Cerebellar nuclear complex (tissue), 1 donor: ENCODE measurements at regions not wholly inside any gene's neighbourhood (a gene's known extent, or its start where the extent isn't known, plus 50 kb on each side); places are given as distances from the start of the nearest gene placed in this dataset.

Experiments
- DNase-seq, 2 experiments: peaks; one replicate each; lab custom pipeline; 2025; lab: John Stamatoyannopoulos, UW

DNA sequence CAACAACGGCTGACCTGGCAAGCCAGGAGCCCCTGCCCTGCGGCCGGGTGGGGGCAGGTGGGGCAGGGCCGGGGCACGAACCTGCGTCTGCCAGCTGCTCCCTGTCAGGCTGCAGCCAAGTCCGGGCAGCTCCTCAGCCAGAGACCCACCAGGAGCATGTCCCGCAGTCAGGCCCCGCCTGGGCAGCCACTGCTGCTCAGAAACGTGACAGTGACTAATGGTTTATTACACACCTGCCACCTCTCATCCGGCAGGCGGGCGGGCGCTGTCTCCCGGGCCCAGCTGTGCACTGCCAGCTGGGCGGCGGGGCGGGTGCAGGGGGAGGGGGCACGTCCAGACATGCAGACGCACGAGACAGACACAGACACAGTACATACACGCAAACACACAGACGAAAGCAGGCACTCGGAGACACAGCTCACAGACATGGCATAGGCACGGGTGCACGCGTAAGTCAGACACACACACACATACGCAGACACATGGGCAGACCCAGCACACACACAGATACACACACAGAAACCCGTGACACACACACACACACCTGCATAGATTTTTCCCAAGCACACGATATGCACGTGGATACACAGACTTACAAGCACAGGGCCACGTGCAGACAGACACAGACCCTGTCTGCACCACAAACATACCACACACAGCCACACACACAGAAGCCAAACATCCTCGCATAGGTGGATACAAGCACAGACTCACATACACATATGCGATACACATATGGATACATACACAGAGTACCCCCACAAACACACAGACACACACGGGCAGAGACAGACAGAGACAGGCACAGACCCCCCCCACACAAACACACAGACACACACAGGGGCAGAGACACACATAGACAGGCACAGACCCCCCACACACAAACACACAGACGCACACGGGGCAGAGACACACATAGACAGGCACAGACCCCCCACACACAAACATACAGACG is 248.3 kb upstream of the CIBAR2 start:
- no peak for DNase-seq

DNA sequence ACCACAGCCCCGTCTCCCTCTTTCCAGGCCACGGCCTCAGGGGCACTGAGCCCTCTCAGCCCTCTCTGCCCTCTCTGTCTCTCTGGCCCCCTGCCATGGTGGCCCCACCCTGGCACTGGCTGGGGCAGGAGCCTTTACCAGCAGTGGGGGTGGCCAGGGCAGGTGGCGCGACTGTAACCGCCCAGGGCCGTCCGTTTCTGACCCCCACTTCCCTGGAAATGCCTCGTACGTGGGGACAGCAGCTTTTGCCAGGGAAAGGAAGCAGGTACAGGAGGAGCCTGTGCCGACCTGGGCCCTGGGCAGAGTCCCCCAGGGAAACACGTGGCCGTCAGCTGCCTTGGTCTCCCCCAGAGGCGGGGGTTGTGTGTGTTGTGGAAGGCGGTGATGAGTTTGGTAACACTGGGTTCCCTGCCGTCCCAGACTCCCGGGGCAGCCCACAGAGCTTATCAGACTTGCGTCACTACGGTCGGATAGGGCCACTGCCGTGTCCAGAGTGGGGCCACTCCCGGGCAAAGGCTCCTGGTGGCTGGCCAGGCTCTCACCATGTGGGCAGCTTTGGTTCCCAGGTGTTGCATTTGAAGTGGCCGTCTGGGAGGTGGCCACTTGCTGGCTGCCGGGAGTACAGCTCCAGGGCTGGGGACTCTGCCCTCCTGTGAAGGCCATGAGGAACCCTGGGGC is 249.3 kb upstream of the CIBAR2 start:
- no peak for DNase-seq

DNA sequence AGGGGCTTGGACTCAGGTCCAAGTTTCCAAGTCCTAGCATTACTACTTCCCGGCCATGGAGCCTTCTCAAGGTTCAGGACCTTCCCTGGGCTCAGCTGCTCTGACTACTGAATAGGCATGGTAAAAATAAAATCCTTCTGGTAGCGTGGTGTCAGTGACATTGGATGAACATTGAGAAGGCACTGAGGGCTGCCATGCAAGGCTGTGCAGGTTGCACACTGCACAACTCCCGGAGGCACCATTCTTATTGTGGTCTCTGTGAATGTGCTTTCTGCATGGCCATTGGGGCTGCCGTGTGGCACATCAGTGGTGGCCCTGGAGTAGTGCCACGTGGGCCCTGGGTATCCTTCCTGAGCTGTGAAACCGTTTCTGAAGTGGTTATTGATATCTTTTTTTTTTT is 250.2 kb upstream of the CIBAR2 start:
- no peak for DNase-seq

DNA sequence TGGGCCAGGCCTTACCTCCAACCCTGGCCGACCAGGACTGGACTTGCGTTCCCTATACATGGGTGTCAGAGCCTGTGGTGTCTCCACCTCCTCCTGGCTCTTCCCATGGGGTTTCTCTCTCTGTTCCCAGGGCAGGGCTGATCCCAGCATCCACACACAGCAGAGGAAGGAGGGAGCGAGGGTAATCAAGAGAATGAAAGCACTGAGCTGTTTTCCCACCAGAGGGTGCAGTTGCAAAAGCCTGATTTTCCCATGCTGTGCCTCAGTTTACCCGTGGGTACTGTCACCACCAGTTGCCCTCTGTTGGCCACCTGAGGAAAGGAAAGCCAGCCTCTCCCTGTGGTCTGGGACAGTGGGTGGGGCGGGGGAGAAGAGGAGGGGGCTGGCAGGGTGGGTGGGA is 249.7 kb upstream of the GSE1 start:
- DNase-seq = no peak

DNA sequence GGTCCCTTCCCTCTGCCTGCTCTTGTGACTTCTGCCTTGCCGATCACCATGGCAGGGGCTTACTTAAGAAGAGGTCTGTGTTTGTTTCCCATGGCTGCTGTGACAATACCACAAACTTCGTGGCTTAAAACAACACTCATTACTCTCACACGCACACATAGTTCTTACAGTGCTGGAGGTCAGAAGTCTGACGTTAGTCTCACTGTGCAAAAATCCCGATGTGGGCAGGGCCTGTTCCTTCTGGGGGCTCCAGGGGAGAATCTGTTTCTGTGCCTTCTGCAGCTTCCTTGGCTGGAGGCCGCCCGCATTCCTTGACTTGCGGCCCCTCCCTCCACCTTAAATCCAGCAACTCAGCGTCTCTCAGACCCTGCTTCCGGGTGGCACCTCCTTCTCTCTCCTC is 249.2 kb upstream of the GSE1 start:
- DNase-seq = no peak

DNA sequence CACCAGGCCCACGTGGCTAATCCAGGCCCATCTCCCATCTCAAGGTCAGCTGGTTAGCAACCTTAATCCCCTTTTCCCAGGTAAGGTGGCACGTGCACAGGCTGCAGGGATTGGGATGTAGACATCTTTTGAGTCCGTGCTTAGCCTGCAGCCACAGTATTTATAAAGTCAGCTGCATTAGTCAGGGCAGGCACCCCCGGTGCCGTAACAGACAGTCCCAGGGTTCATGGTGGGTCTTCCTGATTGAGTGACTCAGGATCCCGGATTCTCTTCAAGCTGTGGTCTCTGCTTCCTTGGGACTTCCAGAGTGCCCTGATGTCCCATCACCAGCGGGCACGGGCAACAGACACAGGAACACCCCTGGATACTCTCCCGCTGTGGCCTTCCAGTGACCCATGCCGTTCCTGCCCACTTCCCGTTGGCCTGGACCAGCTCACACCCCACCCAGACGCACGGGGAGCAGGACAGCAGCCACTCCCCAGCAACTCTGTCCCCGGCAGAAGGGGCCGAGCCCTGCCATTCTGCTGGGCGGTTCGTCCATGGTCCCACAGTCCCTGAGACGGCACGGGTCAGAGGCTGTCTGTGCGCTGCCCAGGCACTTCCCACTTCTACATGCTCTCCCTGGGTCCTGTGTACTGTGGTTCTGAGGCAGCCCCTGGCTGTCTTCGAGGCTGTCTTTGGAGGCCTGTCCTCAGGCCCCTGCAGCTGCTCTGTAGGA is 248.6 kb upstream of the GSE1 start:
- no peak for DNase-seq

DNA sequence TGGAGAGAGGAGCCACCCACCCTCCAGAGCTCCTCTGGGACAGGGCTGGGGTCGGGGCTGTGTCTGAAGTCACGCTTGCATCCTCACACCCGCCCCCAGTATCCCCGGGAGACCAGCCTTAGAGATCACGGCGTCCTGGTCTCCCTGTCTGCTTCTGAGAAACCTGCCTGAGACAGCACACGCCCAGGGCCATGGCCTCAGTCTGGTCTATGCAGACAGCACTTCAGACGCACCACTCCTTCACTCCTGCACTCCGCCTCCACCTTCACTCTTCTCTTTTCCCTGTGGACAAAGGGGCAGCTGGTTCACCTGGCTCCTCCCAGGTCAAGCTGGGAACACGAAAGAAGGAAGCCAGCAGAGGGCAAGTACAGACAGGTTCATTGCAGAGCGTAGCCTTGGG is 248.0 kb upstream of the GSE1 start:
- no peak for DNase-seq

DNA sequence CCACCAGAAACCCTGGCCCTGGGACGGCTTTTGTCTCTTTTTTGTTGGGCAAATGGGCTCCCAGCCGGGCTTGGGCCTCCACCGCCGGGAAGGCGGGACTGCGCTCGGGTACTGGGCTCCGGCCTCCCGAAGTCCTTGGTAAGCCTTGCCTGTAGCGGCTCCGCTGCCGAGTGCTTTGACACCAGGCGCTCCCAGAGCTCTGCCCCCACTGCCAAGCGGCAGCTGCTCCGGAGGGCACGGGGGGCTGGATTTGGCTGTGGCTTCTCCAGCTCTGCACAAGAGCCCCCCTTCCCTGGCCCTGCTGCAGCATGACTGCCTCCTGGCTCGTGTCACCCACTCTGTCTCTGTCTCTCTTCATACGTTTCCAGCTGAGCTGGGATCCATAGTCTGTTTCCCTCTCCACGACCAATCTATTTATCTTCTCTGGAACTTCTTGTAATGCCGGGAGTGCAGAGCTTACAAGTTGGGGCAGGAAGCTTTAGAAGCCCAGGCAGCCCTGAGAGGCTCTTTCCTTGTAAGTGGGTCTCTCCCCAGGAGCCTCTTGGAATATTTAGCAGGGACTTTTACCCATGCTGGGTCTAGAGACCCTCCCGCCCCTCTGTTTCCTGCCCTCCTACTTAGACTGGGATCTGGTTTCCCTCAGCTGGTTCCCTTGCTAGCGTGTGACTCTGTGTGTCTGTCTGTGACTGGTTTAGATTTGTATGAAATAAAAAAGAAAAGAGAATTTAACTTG is 246.9 kb upstream of the GSE1 start:
- DNase-seq = no peak

DNA sequence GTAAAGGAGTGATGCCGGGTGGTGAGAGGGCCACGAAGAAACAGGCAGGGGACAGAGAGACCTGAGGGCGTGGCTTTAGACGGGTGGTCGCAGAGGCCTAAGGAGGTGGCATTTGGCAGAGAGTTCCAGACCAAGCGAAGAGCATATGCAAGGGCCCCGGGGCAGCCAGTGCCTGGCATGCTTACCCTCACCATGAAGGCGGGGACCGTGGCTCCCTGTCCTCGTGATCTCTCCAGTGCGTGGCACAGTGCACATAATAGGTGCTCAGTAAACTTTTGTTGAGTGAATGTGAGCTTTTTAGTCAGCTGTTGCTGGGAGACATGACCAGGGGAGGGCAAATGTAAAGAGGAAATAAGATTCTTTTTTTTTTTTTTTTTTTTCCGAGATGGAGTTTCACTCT is 245.6 kb upstream of the GSE1 start:
- no peak for DNase-seq

DNA sequence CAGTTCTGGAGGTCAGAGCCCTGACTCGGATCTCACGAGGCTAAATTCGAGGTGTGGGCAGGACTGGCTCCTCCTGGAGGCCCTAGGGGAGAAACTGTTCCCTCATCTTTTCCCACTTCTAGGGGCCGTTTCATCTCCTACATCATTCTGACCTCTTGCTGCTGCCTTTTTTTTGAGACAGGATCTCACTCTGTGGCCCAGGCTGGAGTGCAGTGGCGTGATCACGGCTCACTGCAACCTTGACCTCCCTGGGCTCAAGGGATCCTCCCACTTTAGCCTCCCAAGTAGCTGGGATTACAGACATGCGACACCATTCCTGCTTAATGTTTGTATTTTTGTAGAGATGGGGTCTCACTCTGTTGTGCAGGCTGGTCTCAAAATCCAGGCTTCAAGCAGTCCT is 244.1 kb upstream of the GSE1 start:
- no peak for DNase-seq

DNA sequence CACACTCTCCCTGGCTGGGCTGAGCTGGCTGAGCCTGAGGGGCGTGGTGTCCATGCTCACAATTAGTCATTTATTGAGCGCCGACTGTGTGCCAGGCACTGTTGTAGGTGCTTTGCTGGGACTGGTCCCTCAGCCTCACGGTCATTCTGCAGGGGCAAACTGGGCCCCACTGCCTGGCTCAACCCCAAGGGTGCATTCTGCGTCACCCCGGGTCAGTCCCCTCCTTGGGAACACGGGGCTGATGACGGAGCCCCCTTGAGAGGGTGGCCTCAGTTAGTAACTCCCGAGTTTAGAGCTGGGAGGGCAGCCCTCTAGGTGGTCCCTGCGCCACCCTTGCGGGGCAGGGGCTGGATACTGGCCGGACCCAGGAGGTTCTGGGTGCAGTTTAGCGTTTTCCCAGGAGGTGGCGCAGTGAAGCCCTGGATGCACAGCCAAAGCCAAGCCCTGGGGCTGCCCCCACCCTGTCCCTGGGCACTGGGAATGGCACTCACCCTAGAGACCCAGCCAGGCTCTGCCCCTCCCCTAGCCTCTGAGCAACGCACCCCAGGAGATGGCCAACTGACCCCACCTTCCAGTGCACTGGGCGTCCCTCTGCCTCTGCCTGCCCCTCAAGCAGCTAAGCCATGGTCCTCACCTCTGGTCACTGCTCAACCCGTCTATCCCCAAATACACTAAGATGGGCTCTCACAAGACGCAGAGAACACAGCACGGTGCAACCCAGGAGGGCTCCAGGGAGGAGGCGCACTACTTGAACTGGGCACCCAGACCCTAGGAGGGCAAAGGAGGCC is 243.2 kb upstream of the GSE1 start:
- DNase-seq = no peak

DNA sequence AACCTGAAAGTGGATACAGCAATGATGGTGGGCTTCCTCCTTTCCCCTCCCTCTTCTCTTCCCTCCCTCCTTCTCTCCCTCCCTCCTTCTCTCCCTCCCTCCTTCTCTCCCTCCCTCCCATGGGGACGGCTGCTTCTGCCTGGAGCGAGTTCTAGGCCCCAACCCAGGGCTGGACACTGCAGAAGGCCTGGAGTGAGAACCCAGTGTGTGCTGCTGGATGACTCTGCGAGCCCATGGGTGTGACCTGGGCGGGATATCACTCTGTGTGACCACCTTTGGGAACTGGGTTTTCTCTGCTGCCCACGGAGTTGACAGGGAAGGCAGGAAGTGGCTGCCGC is 242.6 kb upstream of the GSE1 start:
- DNase-seq = no peak

DNA sequence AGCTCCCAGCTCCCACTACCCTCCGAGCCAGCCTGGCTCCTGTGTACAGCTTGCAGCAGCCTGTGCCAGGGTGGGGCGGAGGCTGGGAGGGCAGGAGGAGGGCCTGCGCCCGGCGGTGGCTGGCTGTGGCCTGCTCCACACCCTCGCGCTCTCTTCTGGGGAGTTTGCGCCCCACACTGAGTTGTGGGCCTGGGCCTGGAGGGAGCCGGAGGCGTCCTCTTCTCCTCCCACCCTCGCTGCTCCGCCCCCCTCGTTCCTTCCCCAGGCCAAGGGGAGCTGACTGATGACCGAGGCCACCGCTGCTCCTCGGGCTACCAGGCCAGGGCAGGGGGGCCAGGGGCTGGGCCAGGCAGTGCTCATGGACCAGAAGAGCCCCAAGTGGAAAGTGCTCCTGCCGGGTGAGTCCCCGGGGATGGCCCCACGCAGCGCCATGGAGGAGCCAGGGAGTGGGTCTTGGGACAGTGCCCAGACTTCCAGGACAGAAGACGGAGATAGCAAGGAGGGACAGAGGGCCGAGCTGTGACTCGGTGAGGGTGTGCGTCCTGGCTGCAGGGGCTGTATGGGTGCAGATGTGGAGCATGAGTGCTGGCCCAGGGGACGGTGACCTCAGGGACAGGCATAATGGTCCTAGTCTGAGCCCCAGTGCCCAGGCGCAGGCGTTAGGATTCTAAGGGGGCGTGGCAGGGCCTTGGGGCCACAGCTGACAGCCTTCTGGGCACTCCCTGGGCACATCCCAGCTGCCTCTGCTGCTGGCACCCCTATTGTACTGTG is 242.1 kb upstream of the GSE1 start:
- no peak for DNase-seq

DNA sequence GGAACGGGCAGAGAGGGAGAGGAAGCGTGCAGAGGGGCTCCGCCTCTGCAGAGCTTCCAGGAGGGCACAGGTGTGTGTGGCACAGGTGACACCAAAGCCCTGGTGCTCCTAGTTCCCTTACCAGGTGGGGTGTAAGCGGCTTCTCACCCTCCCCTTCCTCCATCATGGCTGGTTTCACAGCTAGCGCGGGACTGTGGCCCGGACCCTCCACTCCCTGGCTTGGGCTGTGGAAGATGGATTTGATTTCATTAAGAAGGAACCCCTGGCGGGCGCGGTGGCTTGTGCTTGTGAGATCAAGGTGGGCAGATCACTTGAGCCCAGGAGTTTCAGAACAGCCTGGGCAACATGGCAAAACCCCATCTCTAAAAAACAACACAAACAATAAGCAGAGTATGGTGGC is 241.2 kb upstream of the GSE1 start:
- no peak for DNase-seq

DNA sequence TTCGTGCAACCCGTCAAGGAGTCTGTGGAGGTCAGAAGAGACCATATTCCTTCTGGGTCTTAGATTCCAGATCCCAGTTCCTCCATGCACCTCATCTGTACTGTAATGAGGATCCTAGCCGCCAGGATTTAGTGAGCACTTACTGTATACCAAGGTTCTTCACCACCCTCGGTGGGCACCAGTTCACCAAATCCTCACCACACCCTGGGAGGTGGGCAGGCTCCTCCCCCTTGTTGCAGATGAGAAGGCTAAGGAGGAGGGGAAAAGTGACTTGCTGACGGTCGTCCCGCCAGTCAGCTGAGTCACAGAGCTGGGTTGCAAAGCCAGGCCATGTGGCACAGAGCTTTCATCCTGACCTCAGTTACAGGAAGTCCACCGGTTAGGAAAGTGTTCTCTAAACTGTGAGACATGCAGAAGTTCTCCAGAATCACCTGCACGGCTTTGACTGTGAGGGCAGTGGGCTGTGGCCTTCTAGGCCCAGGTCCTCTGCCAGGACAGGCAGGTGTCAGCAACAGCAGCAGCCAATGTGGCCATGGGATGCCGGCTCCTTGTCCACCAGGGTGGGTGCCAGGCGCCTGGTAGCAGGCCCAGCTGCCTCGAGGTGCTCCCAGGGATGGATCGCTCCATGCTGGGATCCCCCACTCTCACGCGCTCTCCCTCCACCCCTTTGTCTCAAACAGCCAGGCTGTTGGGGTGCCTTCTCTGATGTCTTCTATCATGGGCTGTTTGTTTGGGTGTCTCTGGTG is 240.3 kb upstream of the GSE1 start:
- DNase-seq = no peak

DNA sequence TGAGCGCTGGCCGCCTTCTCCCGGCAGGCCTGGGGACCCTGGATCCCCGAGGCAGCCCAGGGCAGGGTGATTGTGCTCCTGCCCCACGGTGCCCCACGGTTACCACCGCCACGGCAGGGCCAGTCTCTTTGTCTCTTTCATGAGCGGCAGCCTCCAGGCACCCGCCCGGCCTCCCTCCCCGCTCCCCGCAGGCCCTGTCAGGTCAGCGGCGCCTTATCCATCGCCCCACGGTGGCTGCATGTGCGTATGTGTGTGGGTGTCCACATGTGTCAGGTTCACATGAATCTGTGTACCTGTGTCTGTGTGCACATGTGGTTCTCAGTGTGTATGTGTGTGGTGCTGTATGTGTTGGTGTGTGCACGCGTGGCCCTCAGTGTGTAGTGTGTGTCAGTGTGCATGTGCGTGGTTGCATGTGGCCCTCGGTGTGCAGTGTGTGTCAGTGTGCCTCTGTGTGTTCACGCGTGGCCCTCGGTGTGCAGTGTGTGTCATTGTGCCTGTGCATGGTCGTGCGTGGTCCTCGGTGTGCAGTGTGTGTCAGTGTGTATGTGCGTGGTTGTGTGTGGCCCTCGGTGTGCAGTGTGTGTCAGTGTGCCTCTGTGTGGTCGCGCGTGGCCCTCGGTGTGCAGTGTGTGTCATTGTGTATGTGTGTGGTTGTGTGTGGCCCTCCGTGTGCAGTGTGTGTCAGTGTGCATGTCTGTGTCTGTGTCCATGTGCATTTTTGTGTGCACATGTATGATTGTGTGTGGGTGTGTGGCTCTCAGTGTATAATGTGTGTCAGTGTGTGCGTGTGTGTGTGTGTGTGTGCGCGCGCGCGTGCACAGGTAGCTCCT is 239.2 kb upstream of the GSE1 start:
- DNase-seq = no peak

DNA sequence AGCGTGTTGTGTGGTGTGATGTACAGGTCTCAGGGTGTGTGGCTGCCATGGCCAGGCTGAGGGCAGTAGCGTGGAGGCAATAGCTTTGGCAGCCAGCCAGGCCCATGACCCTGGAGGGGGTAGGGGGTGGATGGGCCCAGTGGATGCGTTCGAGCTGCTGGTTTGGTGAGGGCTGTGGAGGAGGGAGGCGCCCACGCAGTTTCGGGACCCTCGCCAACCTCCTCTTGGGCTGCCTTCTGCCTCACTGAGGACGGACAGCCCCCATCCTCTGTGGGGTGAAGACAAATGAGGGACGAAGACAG is 238.6 kb upstream of the GSE1 start:
- no peak for DNase-seq

DNA sequence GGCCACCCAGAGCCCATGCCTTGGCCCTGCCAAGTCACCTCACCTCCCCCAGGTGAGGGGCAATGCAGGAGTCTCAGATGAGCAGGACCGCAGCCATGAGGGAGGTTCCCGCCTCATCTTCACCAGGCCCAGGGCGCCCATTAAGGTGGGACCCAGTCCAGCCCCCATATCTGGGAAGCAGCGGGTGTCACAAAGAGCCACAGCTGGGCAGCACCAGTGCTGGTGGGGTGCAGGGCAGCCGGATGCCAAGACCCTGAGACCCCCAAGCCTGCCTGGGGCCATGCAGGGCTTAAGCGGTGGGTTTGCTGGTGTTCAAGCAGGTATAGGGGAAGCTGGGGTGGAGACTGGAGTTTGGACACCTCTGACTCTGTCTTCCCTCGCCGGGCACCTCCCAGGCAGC is 237.8 kb upstream of the GSE1 start:
- DNase-seq = no peak
